ENCODE measurements at regions not wholly inside any gene's neighbourhood (a gene's known extent, or its start where the extent isn't known, plus 50 kb on each side); places are given as distances from the start of the nearest gene placed in this dataset.
"Not testable (repeated sequence)": the region's sequence is repeated elsewhere in the genome, so short reads cannot be mapped to it uniquely, and the experiment has no call there.

DNA sequence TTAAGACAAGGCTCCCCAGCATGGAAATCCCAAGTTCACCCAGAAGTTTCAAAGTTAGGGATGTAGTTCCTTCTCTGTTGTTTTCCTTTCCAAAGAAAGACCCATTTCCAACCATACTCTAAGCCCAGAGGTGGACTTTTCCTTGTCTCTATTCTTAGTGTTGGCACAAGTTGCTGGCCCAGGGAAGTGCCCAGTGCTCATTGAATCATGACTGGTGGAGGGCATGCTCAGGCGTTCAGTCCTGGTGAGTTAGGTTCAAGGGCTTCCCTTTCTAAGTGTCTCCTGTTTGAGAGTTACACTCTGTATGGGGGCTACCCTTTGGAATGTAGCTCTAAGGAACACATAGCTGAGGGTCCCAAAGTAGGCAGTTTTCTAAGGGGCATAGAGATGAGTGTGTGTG is 389.5 kb downstream of the KCNRG start:
- in situ Hi-C loops (cut with MboI; ENCODE audit: low sequenced_read_pairs): no loop called here

DNA sequence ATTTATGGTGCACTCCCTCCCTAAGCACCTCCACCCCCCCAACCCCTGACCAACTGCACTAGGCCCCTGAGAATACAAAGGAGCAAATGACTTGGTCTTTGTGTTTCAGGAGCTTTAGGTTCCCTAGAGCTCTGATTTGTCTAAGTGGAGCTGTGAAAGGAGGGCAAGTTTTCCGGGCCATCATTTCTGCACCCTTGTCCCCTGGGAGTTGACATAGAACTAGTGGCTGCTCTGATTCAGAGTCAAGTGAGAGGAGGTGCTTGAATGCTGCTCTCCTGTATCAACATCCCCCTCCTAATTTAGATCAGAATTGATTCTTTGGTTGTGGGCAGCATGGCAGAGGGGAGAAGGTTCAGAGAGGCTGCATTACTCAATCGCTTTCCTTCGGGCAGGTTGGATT is 391.6 kb downstream of the KCNRG start:
- in situ Hi-C loops (cut with MboI; ENCODE audit: low sequenced_read_pairs): no loop called here

DNA sequence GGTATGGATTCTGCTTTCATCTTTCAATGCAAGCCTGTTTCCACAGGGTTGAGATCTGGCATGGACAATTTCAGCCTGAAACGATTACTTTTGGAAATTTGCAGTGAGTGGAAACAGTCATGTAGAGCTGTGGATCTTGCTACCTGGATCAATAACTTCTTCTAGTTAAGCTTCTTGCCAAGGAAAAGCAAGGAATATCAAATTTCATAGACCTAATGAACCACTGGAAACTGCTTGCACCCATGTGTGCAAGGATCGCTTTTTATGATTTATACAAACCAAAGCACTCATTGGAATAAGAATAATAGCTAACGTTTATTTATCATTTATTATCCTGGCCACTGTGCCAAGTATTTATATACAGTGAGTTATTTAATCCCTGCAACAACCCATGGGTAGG is 392.8 kb downstream of the KCNRG start:
- in situ Hi-C loops (cut with MboI; ENCODE audit: low sequenced_read_pairs): no loop called here

DNA sequence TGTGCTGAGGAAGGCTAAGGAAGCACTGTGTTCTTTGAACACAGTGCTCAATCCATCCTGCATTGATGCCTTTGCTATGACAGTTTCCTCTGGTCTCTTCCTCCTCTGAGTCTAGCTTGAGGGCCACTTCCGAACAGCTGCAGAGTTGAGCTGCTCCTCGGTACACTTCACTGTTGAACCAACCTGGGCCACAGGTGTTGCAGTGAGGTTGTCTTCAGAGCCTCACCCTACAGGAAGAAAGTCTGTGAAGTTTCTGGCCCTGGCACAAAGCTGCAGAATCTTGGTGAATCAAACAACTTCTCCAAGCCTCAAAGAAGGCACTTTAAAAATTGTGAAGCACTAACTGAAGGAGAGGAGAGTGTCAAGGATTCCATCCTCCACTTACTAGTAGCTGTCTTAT is 394.0 kb downstream of the KCNRG start:
- in situ Hi-C loops (cut with MboI; ENCODE audit: low sequenced_read_pairs): no loop called here

DNA sequence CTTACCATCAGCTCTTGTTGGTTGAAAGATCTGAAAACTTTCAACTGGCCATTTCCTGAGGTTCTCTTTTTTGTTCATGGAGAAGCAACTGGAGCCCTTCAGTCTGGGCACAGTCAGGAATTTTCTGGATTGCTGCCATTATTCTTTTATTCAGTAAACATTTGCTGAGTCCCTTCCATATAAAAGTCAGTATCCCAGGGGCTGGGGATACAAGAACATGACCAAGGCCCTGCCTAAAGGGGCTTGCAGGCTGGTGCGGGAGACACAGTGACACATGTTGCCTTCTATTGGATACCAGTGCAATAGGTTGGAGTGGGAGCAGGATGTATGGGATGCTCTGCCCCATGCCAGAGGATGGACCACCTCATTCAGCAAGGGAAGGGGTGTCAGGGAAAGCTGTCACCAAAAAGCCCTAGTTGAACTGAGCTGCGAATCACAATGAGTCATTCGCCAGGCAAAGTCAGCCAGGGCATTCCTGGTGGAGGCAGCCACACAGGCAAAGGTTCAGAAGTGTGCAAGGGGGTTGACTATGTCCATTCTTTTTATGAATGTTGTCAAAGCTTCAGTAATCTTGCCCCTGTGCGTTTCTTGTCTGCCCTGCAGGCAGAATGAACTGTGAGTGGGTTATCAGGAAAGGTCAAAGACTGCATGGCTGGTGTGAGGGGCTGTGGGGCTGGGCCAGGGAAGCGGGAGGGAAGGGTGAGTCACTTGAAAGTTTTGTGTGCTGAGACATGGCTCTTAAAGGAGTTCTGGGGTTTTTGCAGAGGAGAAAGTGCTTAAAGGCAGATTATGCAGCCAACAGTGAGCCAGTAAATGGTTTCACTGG is 395.9 kb downstream of the KCNRG start:
- in situ Hi-C loops (cut with MboI; ENCODE audit: low sequenced_read_pairs): no loop called here

DNA sequence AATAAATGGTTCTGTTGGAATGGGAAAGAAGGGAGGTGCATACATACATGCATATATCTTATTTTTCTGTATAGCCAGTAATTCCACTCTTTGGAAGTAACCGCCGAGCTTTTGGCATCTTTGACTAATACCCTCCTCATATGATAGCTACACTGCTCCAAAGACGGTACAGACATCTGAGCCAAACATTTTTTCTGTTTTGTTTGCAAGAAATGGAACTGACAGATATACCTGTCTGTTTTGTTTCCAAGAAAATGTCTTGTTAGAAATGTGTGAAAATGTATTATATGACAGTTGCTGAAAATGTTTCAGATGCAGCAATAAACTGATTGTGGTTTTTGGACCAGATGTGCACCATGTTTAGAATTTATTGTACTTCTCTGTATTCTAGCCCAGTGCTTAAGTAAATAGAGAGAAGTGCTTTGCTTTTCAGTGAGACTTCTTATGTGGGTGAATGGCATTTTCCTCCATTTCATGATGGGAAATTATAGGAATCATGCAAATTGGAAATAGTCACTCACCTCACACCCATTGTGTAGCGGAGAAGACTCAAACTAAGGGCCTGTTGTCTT is 396.9 kb downstream of the KCNRG start:
- in situ Hi-C loops (cut with MboI; ENCODE audit: low sequenced_read_pairs): no loop called here

DNA sequence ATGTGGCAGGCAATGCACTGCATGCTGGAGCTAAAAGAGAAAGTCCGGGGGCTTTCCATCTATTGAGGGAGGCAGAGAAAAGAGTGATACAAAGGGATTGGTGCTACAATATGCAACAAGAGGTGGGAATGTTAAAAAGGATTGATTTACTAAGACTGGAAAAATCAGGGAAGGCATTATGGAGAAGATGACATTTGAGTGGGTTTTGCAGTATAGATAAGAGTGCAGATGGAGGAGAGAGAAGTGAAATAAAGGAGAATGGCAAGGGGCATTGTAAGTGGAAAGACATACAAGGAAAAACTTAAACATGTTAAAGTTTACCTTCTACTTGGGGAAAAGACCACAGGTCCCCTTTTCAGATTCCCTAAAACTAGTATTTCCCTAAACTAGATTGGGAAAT is 399.4 kb downstream of the KCNRG start:
- in situ Hi-C loops (cut with MboI; ENCODE audit: low sequenced_read_pairs): no loop called here

DNA sequence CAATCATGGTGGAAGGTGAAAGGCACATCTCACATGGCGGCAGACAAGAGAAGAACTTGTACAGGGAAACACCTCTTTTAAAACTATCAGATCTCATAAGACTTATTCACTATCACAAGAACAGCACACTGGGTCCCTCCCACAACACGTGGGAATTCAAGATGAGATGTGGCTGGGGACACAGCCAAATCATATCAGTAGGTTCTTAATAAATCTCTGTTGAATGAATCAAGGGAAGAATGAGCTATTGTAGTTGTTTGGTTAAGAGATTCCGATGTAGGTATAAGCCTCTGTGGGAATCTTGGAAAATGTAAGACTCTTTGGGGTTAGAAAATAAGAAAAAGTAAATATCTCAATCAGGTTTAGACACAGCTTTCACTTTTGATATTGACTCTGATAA is 400.2 kb downstream of the KCNRG start:
- in situ Hi-C loops (cut with MboI; ENCODE audit: low sequenced_read_pairs): no loop called here

DNA sequence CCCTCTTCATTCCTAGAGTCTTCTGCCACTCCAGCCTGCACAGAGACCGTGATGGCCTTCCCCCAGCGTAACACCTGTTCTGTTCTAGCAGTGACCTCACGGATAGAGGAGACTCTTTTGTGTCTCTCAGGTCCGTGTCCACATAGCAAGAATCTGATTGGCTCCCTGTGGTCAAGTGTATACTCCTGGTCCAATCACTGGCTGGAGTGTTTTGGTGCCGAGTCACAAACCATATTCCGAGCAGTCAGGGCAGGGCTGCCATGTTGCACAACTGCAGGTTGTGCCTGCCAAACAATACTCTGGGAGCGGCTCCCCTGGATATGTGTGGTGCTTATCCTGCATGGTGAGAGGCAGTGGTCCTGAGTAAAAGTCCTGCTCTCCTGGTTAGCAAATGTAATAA is 402.4 kb downstream of the KCNRG start:
- in situ Hi-C loops (cut with MboI; ENCODE audit: low sequenced_read_pairs): no loop called here

DNA sequence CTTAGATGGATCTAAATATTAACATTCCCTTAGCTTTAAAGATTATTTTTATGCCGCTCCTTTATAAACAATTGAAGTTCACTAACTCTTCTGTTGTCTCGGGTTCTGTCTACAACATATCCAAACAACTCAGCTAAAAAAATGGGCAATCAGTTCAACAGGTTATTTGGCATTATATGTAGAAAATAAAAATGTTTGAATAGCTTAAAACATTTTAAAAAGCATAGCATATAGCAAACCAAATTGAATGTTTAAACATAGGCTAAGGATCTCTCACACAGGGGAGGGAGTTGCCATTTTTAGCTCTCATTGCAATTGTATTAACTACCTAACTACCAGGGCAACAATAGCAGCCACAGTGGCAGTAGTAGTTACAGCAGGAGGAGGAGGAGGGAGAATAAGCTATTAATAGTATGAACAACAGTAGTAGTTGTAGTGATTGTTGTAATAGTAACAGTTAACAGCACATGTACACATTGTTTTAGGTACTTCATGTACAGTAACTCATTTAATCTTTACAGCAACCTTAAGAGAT is 404.2 kb downstream of the KCNRG start:
- in situ Hi-C loops (cut with MboI; ENCODE audit: low sequenced_read_pairs): no loop called here

DNA sequence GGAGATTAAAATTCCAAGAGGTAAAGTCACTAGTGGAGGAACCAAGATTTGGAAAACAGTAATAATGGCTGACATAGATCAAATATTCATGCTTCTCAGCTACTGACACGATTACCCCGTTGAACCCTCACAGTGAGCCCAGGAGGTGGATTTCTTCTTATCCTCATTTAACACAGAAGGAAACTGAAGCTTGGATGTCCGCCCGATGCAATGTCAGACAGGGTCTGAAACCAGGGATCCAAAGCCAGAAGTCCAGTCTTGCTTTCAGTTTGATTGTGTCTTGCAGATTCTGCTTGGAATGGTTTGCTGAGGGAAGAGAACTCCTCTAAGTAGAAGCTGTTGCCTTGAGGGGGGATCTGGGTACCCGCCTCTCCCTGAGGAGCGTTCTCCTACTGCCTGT is 404.7 kb downstream of the KCNRG start:
- in situ Hi-C loops (cut with MboI; ENCODE audit: low sequenced_read_pairs): no loop called here

DNA sequence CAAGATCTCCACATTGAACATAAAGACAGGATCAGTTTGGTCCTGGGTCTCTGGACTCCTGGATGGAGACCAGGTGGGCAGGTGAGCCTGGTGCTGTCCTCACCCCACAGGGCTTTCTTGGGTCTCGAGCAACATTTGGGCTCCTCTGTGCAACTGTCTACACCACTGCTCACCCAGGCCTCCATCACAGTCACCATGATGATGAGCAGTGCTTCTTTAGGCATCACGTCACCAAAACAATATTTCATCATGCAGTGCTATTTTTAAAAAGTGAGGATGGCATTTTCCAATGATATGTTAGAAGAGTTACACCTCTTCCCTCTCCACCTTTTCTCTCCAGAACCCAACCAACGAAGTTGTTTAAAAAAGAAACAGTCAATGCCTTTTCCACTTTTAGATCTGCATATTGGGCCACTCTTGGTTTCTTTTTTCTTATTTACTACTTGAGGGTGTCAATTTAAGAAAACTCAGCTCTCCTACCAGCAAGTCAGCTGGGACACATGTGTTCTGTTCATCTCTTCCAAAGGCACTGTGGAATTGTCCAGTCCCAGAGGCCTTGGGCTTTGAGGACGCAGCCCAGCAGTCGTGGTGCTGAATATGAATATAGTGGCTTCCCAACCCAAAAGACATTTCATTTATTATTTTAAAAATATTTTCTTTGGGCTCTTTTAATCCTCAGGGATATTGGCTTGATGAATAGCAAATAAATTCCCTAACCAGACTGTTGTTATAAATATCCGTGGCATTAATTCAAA is 405.7 kb downstream of the KCNRG start:
- in situ Hi-C loops (cut with MboI; ENCODE audit: low sequenced_read_pairs): no loop called here

DNA sequence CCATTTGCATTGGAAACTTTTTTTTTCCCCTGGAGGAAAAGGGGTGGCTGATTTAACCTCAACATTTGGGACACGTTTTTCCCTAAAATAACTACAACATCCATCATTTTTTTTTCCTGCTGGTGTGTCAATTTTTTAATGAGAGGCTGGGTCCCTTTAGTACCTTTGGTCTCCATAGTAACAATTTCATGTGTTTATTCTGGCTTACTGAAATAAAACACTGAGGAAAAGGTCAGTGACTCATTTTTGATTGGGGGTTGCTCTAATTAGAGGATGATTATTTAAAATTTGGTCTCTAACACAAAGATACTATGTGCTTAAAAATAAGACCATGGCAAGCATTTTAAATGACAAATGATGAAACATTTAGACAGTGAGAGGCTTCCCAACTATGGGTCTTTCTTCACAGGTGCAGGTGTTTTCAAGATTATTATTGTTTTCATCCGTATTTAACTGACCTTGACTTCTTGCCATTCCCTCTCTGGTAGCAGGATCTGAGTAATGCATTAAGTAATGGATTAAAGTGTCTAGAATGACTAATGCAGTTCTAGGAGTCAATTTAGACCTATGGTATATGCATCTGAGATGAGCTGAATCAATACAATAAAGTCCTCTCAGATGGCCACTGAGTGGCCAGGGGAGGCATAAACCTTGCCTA is 406.4 kb downstream of the KCNRG start:
- in situ Hi-C loops (cut with MboI; ENCODE audit: low sequenced_read_pairs): no loop called here

DNA sequence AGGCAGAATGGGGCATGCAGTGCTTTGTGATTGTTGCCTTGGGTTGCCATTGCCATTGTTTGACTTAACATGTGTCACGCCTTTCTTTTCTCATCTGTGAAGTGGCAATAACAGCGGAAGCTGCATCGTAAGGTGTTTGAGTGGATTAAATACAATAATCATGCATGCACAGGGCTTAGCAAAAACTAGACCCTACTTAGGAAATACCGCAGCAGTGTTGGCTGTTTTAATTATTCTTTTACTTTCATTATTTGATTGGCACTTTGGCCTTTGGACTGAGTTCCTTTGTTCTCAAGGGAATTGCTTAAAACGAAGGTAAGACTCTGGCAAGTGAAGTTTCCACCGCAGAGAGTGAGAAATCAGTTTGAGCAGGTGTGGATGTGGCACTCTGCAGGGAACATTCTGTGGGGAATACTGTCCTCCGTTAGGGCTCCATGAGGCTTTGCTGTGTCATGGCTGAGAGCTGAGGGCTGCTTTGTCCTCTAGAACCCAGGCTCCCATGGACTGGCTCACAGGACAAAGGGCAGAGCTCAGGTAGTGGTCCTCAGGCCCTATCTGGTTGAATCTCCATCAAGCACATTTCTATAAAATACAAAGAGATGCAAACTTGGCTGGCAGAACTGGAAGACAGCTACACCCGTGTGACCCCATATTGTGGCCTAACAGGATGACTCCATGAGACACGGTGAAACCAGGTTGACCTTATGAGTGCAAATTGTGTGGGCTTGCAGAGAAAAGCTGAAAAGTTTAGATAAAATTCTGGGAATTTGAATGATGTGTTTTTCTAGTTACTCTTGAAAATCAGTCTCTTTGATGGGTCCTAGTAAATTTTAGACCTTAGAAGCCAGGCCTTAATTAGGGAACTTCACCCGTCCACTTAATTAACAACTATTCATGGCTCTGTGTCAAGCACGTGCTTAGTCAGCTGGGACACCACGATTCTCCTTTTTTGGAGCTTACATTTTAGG is 407.2 kb downstream of the KCNRG start:
- in situ Hi-C loops (cut with MboI; ENCODE audit: low sequenced_read_pairs): no loop called here

DNA sequence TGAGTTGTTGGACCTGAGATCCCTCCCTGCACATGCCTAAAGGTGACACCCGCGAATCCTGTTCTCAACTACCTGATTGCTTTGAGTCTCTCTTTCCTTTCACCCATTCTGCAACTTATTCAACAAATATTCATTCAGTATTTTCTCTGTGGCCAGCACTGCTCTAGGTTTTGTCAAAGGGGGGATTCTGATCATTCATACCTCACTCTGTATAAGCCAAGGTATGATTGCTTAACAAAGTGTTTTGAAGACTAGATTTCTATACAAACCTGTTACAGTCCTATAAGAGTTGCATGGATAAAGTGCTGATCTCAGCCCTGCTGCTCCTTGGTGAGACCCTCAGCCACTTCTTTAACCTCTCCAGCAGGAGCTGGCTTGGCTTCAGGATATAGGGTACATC is 409.7 kb downstream of the KCNRG start:
- in situ Hi-C loops (cut with MboI; ENCODE audit: low sequenced_read_pairs): no loop called here

DNA sequence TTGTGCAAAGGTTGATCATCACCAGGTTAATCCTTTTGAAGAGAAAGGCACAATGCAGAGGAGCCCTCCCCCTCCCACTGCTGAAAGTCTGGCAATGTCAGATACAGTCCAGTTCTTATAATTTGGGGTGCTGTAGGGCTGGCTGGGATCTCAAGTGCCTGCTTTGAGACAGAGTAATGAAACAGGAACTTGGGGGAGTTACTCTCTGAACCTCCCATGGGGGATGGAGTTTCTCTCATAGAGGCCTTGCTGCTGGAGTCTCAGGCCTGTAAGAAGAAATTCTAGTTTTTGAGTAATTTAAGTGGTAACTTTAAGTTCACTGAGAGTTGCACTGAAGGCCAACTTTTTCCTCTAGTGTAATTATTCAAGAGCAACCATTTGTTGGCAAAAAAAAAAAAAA is 410.5 kb downstream of the KCNRG start:
- in situ Hi-C loops (cut with MboI; ENCODE audit: low sequenced_read_pairs): no loop called here

DNA sequence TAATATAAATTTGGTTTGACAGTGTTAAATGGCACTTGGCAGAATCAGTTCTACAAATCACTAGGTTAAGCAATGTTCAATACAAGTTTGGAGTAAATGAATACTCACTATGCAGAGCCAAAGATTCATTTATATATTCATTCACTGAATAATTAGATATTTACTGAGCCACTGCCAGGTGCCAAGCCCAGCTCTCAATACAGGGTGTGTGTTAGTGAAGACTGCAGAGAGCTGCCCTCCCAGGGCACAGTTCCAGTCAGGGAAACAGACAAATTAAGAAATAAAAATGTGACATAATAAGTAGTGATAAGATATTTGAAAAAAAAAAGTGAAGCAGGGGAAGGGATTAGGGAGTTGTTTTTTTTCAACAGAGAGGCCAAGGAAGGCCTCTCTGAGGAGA is 411.7 kb downstream of the KCNRG start:
- in situ Hi-C loops (cut with MboI; ENCODE audit: low sequenced_read_pairs): no loop called here

DNA sequence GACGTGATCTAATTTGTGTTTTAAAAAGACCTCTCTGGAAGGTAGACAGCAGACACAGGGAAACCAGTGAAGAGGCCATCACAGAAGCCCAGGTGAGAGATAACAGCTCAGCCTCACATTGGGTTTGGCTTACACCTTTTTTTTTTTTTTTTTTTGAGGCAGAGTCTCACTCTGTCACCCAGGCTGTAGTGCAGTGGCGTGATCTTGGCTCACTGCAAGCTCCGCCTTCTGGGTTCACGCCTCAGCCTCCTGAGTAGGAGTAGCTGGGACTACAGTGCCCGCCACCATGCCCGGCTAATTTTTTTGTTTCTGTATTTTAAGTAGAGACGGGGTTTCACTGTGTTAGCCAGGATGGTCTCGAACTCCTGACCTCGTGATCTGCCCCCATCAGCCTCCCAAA is 412.3 kb downstream of the KCNRG start:
- in situ Hi-C loops (cut with MboI; ENCODE audit: low sequenced_read_pairs): not testable (repeated sequence)

DNA sequence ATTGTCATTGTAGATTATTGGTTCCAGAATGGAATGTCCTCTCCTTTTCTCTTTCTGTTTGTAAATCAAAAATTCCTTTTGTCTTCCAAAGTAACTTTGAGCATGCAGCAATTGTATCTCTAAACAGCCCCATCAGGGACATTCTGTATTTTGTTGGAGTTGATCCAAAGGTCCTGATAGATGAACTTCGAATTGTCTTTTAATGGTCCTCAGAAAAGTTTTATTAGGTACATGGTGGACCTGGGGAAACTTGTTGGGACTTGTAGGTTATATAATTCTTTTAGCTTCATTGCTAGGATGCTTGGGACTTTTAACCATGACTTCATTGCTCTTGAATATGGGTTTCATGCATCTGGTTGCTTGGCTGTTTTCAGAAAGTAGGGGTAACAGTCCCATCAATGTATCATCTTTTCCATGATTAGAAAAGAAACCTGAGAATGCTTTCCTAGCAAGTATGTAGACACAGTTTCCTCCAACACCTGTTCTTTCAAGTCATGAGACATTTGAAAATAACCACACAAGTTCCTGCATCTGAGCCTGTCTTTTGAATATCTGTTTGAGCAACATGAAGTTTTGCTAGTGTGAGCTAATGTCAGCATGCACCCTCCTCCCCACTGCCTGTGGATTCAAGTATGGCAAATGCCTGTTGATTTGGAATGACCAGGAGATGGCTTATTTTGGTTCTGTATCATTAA is 413.1 kb downstream of the KCNRG start:
- in situ Hi-C loops (cut with MboI; ENCODE audit: low sequenced_read_pairs): no loop called here

DNA sequence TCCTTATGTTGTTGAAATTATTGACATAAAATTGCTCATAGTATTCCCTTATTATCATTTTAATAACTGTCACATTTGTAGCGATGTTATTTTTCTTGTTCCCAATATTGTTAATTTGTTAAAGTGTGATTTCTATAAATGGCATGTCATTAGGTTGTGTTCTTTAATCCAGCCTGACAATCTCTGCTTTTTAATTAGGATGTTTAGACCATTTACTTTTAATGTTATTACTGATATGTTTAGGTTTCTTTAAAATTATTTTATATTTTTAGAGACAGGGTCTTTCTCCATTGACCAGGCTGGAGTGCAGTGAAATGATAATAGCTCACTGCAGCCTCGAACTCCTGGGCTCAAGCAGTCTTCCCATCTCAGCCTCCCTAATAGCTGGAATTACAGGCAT is 408.5 kb downstream of the DLEU7 start:
- in situ Hi-C loops (cut with MboI; ENCODE audit: low sequenced_read_pairs): no loop called here

Data from HL-60/S4 (cell line).